WTC11 (cell line): ENCODE measurements at regions not wholly inside any gene's neighbourhood (a gene's known extent, or its start where the extent isn't known, plus 50 kb on each side); places are given as distances from the start of the nearest gene placed in this dataset.

Experiments used
- ATAC-seq: fragments of 200-7000 bp; cut with Tn5 transposase; 2 replicates; pipeline ENCODE4 v1.10.0; 2021; ENCODE audit warnings: mild to moderate bottlenecking, moderate library complexity
- CTCF ChIA-PET: fragments of 300-600 bp; sonication (Branson Sonifier 250); formaldehyde crosslinking; loops from one replicate; lab custom pipeline; 2021; ENCODE audit warnings: antibody characterized with exemption; lab: Charles Lee
- POLR2A ChIA-PET: fragments of 350-600 bp; sonication (Branson Sonifier 250); formaldehyde crosslinking; loops from one replicate; lab custom pipeline; 2021; ENCODE audit warnings: antibody characterized with exemption; lab: Charles Lee
- DNase-seq: peaks from one replicate; pipeline ENCODE4 v3.0.0; 2021; ENCODE audit warnings: low spot score
- H3K27ac Mint-ChIP-seq: 2 replicates; pipeline ENCODE4 v1.8.0; 2021; ENCODE audit warnings: mixed read lengths
- H3K27me3 Mint-ChIP-seq: 2 replicates; pipeline ENCODE4 v1.8.0; 2021; ENCODE audit warnings: low read depth, mild to moderate bottlenecking, moderate library complexity, mixed read lengths
- H3K36me3 Mint-ChIP-seq: 2 replicates; pipeline ENCODE4 v1.8.0; 2021; ENCODE audit warnings: mixed read lengths
- H3K4me1 Mint-ChIP-seq: 2 replicates; pipeline ENCODE4 v1.8.0; 2022; ENCODE audit warnings: mixed read lengths
- H3K4me3 Mint-ChIP-seq: 2 replicates; pipeline ENCODE4 v1.8.0; 2021; ENCODE audit warnings: mild to moderate bottlenecking, moderate library complexity, mixed read lengths
- H3K9me3 Mint-ChIP-seq: 2 replicates; pipeline ENCODE4 v1.8.0; 2021; ENCODE audit warnings: mixed read lengths
- CBFB ChIP-seq: sonication (generic); formaldehyde crosslinking; IDR thresholded peaks from 2 replicates; pipeline ENCODE4 v1.8.1; 2022; ENCODE audit warnings: mild to moderate bottlenecking, low read depth, missing genetic modification reagents
- CREB1 ChIP-seq: sonication (generic); formaldehyde crosslinking; IDR thresholded peaks from 2 replicates; pipeline ENCODE4 v1.8.0; 2023; ENCODE audit warnings: mild to moderate bottlenecking, missing genetic modification reagents
- E2F1 ChIP-seq: sonication (generic); formaldehyde crosslinking; IDR thresholded peaks from 2 replicates; pipeline ENCODE4 v1.8.0; 2022; ENCODE audit warnings: mild to moderate bottlenecking, missing genetic modification reagents
- ESRRA ChIP-seq: sonication (generic); formaldehyde crosslinking; IDR thresholded peaks from 2 replicates; pipeline ENCODE4 v1.8.1; 2022; ENCODE audit warnings: mild to moderate bottlenecking, missing genetic modification reagents, borderline replicate concordance
- FOXK1 ChIP-seq: sonication (generic); formaldehyde crosslinking; IDR thresholded peaks from 2 replicates; pipeline ENCODE4 v1.8.0; 2022; ENCODE audit warnings: mild to moderate bottlenecking, moderate library complexity, missing genetic modification reagents
- HMGXB4 ChIP-seq: sonication (generic); formaldehyde crosslinking; IDR thresholded peaks from 2 replicates; pipeline ENCODE4 v1.8.1; 2023; ENCODE audit warnings: mild to moderate bottlenecking, moderate library complexity, missing genetic modification reagents
- IRF1 ChIP-seq: sonication (generic); formaldehyde crosslinking; IDR thresholded peaks from 2 replicates; pipeline ENCODE4 v1.8.0; 2023; ENCODE audit warnings: missing genetic modification reagents
- IRF2 ChIP-seq: sonication (generic); formaldehyde crosslinking; IDR thresholded peaks from 2 replicates; pipeline ENCODE4 v1.8.0; 2022; ENCODE audit warnings: low read depth, missing genetic modification reagents, borderline replicate concordance
- MXD4 ChIP-seq: fragments of 250-450 bp; sonication (Bioruptor Pico); IDR thresholded peaks from 2 replicates; pipeline ENCODE4 v1.8.0; 2021; ENCODE audit warnings: mild to moderate bottlenecking, moderate library complexity, borderline replicate concordance
- PRDM15 ChIP-seq: sonication (generic); formaldehyde crosslinking; IDR thresholded peaks from 2 replicates; pipeline ENCODE4 v1.8.0; 2022; ENCODE audit warnings: missing genetic modification reagents
- PRRX2 ChIP-seq: fragments of 250-450 bp; sonication (Bioruptor Pico); IDR thresholded peaks from 2 replicates; pipeline ENCODE4 v1.8.0; 2021; ENCODE audit warnings: mild to moderate bottlenecking
- SMAD3 ChIP-seq: sonication (generic); formaldehyde crosslinking; IDR thresholded peaks from 2 replicates; pipeline ENCODE4 v1.8.0; 2022; ENCODE audit warnings: missing genetic modification reagents, mild to moderate bottlenecking, borderline replicate concordance
- TEAD1 ChIP-seq: sonication (generic); formaldehyde crosslinking; IDR thresholded peaks from 2 replicates; pipeline ENCODE4 v1.8.0; 2022; ENCODE audit warnings: mild to moderate bottlenecking, missing genetic modification reagents
- ZNF263 ChIP-seq: sonication (generic); formaldehyde crosslinking; IDR thresholded peaks from 2 replicates; pipeline ENCODE4 v1.8.1; 2022; ENCODE audit warnings: low read depth, mild to moderate bottlenecking, moderate library complexity, missing genetic modification reagents
- ZNF512 ChIP-seq: sonication (generic); formaldehyde crosslinking; IDR thresholded peaks from 2 replicates; pipeline ENCODE4 v1.8.1; 2022; ENCODE audit warnings: missing genetic modification reagents, borderline replicate concordance
- TF ChIP-seq, protein P1 (sequence below): sonication (generic); formaldehyde crosslinking; IDR thresholded peaks from 2 replicates; pipeline ENCODE4 v1.8.0; 2023; ENCODE audit warnings: mild to moderate bottlenecking, missing genetic modification reagents
- TF ChIP-seq, protein P2 (sequence below): sonication (generic); formaldehyde crosslinking; IDR thresholded peaks from 2 replicates; pipeline ENCODE4 v1.8.1; 2023; ENCODE audit warnings: mild to moderate bottlenecking, missing genetic modification reagents
- TF ChIP-seq, protein P3 (sequence below): sonication (generic); formaldehyde crosslinking; IDR thresholded peaks from 2 replicates; pipeline ENCODE4 v1.8.0; 2022; ENCODE audit warnings: mild to moderate bottlenecking, missing genetic modification reagents

DNA sequence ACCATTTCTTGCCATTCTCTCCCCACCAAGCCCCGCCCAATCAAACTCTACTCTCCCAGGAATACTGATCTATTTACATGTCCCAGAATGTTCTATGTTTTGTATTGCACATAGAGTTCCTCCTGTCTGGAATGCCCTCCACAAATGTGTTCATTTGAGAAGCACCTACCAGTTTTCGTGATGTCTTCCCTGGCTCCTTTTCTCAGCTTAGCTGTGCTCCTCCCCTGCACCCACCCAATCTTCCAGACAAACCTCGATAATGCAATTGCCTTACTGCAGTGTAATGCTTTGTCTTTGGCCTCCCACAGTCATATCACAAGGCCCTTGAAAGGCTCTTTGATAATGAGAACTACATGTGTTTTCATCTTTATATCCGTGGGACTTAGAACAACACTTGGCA, 214.5 kb upstream of the ANKRD55 start (continued):
- TF ChIP-seq IRF1 (CRISPR knock-in tag) (no peak), ESRRA (no peak), HMGXB4 (CRISPR knock-in tag) (no peak), CBFB (CRISPR knock-in tag) (no peak), PRRX2 (CRISPR knock-in tag) (no peak), TEAD1 (CRISPR knock-in tag) (no peak), PRDM15 (no peak)
- TF ChIP-seq, protein P1, sequence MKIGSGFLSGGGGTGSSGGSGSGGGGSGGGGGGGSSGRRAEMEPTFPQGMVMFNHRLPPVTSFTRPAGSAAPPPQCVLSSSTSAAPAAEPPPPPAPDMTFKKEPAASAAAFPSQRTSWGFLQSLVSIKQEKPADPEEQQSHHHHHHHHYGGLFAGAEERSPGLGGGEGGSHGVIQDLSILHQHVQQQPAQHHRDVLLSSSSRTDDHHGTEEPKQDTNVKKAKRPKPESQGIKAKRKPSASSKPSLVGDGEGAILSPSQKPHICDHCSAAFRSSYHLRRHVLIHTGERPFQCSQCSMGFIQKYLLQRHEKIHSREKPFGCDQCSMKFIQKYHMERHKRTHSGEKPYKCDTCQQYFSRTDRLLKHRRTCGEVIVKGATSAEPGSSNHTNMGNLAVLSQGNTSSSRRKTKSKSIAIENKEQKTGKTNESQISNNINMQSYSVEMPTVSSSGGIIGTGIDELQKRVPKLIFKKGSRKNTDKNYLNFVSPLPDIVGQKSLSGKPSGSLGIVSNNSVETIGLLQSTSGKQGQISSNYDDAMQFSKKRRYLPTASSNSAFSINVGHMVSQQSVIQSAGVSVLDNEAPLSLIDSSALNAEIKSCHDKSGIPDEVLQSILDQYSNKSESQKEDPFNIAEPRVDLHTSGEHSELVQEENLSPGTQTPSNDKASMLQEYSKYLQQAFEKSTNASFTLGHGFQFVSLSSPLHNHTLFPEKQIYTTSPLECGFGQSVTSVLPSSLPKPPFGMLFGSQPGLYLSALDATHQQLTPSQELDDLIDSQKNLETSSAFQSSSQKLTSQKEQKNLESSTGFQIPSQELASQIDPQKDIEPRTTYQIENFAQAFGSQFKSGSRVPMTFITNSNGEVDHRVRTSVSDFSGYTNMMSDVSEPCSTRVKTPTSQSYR, result no peak

GRCh38 chr5:56447232-56447631, 214.1 kb upstream of the ANKRD55 start:
- Mint-ChIP-seq H3K4me1 (no peaks in the 10 kb centered on the region), H3K9me3 (no peaks in the 10 kb centered on the region), H3K4me3 (no peak overlapping the region), H3K27me3 (no peaks in the 10 kb centered on the region), H3K36me3 (no peaks in the 10 kb centered on the region), H3K27ac (no peak overlapping the region)
- no peak for DNase-seq
- POLR2A ChIA-PET, result no interaction called here
- CTCF ChIA-PET, result no interaction called here
- no peak for ATAC-seq
- TF ChIP-seq IRF2 (CRISPR knock-in tag) (no peak), SMAD3 (CRISPR knock-in tag) (no peak), ZNF512 (no peak), FOXK1 (CRISPR knock-in tag) (no peak), E2F1 (CRISPR knock-in tag) (no peak), HMGXB4 (CRISPR knock-in tag) (no peak), CREB1 (CRISPR knock-in tag) (no peak), ZNF263 (no peak), MXD4 (CRISPR knock-in tag) (no peak)
- TF ChIP-seq, protein P2, sequence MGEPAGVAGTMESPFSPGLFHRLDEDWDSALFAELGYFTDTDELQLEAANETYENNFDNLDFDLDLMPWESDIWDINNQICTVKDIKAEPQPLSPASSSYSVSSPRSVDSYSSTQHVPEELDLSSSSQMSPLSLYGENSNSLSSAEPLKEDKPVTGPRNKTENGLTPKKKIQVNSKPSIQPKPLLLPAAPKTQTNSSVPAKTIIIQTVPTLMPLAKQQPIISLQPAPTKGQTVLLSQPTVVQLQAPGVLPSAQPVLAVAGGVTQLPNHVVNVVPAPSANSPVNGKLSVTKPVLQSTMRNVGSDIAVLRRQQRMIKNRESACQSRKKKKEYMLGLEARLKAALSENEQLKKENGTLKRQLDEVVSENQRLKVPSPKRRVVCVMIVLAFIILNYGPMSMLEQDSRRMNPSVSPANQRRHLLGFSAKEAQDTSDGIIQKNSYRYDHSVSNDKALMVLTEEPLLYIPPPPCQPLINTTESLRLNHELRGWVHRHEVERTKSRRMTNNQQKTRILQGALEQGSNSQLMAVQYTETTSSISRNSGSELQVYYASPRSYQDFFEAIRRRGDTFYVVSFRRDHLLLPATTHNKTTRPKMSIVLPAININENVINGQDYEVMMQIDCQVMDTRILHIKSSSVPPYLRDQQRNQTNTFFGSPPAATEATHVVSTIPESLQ, result no peak
- TF ChIP-seq, protein P3, sequence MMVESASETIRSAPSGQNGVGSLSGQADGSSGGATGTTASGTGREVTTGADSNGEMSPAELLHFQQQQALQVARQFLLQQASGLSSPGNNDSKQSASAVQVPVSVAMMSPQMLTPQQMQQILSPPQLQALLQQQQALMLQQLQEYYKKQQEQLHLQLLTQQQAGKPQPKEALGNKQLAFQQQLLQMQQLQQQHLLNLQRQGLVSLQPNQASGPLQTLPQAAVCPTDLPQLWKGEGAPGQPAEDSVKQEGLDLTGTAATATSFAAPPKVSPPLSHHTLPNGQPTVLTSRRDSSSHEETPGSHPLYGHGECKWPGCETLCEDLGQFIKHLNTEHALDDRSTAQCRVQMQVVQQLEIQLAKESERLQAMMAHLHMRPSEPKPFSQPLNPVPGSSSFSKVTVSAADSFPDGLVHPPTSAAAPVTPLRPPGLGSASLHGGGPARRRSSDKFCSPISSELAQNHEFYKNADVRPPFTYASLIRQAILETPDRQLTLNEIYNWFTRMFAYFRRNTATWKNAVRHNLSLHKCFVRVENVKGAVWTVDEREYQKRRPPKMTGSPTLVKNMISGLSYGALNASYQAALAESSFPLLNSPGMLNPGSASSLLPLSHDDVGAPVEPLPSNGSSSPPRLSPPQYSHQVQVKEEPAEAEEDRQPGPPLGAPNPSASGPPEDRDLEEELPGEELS, result no peak
